ENCODE measurements at regions not wholly inside any gene's neighbourhood (a gene's known extent, or its start where the extent isn't known, plus 50 kb on each side); places are given as distances from the start of the nearest gene placed in this dataset.
A peak's percentile ranks its signal among the peaks of the same experiment; 100 is the strongest.

DNA sequence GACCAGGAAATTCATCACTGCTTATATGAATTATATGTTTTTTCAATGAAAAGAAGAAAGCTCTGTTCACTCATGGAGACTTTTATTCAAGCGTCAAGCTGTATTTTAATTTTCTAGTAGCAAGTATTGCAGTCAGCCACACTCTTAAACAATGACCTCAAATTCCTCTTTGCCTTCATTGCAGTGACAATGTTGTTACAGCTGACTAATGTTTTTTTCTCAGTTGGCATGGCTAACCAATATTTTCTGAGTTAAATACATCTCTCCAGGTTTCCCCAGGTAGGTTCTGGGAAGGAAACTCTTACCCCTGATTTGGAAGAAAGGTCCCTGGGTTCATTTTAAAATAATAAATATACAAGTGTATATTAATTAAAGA is 241.5 kb downstream of the WDR11 start:
- Mint-ChIP-seq H3K9me3 (ENCODE audit: low read depth) (peaks cover 2% of the 10 kb centered on the region), H3K27ac (ENCODE audit: unreplicated experiment) (peak overlapping the region; percentile 79), H3K36me3 (ENCODE audit: low read depth) (no peaks in the 10 kb centered on the region), H3K4me3 (ENCODE audit: unreplicated experiment) (no peak overlapping the region), H3K27me3 (ENCODE audit: low read depth) (no peaks in the 10 kb centered on the region), H3K4me1 (ENCODE audit: low read depth) (peaks cover 29% of the 10 kb centered on the region)
- DNase-seq (ENCODE audit: low spot score): no peak
- TF ChIP-seq, protein P1, sequence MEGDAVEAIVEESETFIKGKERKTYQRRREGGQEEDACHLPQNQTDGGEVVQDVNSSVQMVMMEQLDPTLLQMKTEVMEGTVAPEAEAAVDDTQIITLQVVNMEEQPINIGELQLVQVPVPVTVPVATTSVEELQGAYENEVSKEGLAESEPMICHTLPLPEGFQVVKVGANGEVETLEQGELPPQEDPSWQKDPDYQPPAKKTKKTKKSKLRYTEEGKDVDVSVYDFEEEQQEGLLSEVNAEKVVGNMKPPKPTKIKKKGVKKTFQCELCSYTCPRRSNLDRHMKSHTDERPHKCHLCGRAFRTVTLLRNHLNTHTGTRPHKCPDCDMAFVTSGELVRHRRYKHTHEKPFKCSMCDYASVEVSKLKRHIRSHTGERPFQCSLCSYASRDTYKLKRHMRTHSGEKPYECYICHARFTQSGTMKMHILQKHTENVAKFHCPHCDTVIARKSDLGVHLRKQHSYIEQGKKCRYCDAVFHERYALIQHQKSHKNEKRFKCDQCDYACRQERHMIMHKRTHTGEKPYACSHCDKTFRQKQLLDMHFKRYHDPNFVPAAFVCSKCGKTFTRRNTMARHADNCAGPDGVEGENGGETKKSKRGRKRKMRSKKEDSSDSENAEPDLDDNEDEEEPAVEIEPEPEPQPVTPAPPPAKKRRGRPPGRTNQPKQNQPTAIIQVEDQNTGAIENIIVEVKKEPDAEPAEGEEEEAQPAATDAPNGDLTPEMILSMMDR (IDR thresholded peaks at IDR 0.05): no peak

DNA sequence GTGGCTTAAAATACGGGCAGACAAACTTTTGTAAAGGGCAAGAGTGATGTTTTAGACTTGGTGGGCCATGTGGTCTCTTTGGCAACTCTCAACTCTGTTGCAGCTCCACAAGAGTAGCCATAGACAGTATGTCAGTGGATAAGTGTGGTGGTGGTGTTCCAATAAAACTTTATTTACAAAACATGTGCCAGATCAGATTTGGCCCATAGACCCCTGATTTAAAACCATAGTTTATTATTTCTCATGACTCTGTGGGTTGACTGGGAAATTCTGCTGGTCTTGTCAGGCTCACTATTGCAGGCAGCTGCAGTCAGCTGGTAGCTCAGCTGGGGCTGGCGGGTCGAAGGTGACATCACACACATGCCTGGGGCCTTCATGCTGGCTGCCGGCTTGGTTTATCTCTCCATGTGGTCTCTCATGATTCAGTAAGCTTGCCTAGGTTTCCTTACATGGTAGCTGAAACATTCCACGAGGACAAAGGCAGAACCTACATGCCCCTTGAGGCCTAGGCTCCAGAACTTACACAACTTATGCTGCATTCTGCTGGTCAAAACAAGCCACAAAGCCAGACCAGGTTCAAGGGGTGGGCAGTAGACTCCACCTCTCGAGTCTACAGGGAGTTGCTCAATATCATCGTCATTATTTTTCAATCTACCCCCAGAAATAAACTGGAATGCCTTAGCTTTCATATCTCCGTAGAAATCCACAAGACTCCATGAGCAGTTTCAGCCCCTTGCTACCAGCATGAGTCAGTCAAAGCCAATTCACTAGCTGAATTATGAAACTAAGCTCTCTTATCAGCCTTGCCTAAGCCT is 245.7 kb downstream of the WDR11 start:
- Mint-ChIP-seq H3K36me3 (ENCODE audit: low read depth) (no peaks in the 10 kb centered on the region), H3K4me1 (ENCODE audit: low read depth) (peaks cover 25% of the 10 kb centered on the region), H3K9me3 (ENCODE audit: low read depth) (peaks cover under 1% of the 10 kb centered on the region), H3K4me3 (ENCODE audit: unreplicated experiment) (no peak overlapping the region), H3K27me3 (ENCODE audit: low read depth) (no peaks in the 10 kb centered on the region), H3K27ac (ENCODE audit: unreplicated experiment) (peak overlapping the region; percentile 71)
- TF ChIP-seq, protein P1 (IDR thresholded peaks at IDR 0.05): no peak
- no peak for DNase-seq (ENCODE audit: low spot score)

DNA sequence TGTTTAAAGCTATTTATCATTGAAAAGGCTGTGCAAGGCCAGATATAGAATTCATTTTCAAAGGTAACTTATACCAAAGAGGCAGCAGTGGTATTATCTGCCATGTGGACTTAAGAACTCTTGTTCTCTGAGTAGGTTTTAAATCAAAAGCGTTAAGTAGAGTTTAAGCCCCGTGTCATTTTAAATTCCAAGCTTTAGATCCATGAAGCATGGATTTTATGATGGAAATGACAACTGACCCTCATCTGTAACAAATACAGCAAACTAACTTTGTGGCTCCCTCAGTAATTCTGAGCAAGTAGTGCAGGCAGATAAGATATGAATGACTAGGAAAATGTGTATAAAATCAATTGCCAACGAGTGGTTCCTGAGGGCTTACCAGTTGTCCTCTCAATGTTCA is 247.0 kb downstream of the WDR11 start:
- no peaks in the 10 kb centered on the region for H3K27me3 Mint-ChIP-seq (ENCODE audit: low read depth)
- no peak overlapping the region for H3K27ac Mint-ChIP-seq (ENCODE audit: unreplicated experiment)
- H3K36me3 Mint-ChIP-seq (ENCODE audit: low read depth): no peaks in the 10 kb centered on the region
- TF ChIP-seq, protein P1 (IDR thresholded peaks at IDR 0.05): no peak
- no peaks in the 10 kb centered on the region for H3K9me3 Mint-ChIP-seq (ENCODE audit: low read depth)
- no peak for DNase-seq (ENCODE audit: low spot score)
- peaks cover 11% of the 10 kb centered on the region for H3K4me1 Mint-ChIP-seq (ENCODE audit: low read depth)
- H3K4me3 Mint-ChIP-seq (ENCODE audit: unreplicated experiment): no peak overlapping the region

DNA sequence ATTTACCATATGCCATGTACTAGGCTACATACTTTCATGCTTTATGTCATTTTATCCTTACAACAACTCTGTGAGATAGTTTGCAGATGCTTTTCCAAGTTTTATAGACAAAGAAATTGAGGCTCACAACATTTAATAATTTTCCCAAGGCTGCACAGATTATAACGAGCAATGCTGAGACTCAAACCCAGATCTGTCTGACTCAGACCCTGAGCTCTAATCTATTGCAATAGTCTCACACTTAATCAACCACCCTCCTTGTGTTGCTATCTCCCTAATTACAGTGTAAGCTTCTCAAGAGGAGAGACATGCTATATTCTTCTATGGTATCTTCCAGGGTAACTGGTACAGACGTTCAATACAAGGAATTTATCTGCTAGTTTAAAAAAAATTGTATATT is 247.6 kb downstream of the WDR11 start:
- TF ChIP-seq, protein P1 (IDR thresholded peaks at IDR 0.05): no peak
- no peak overlapping the region for H3K27ac Mint-ChIP-seq (ENCODE audit: unreplicated experiment)
- H3K27me3 Mint-ChIP-seq (ENCODE audit: low read depth): no peaks in the 10 kb centered on the region
- H3K9me3 Mint-ChIP-seq (ENCODE audit: low read depth): no peaks in the 10 kb centered on the region
- DNase-seq (ENCODE audit: low spot score): no peak
- no peak overlapping the region for H3K4me3 Mint-ChIP-seq (ENCODE audit: unreplicated experiment)
- H3K36me3 Mint-ChIP-seq (ENCODE audit: low read depth): no peaks in the 10 kb centered on the region
- peaks cover 11% of the 10 kb centered on the region for H3K4me1 Mint-ChIP-seq (ENCODE audit: low read depth)

DNA sequence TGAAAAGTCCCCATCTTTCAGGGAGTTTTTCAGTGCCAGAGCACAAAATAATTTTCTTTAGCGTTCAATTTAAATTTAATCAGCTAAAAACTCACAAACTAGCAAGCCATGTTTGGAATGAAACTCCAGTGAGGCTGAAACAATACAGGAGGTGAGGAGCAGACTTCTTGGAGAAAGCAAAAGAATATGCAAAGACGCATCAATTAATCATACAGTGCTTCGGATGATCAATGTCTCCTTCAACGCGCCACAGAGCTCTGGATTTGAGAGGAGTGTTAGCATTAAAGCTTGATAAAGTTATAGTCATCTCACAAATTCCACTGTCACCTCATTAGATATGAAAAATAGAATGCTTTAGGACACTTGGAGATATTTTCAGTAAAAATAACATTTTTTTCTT is 248.0 kb downstream of the WDR11 start:
- Mint-ChIP-seq H3K4me3 (ENCODE audit: unreplicated experiment) (no peak overlapping the region), H3K9me3 (ENCODE audit: low read depth) (no peaks in the 10 kb centered on the region), H3K36me3 (ENCODE audit: low read depth) (no peaks in the 10 kb centered on the region), H3K4me1 (ENCODE audit: low read depth) (peaks cover 11% of the 10 kb centered on the region), H3K27me3 (ENCODE audit: low read depth) (no peaks in the 10 kb centered on the region), H3K27ac (ENCODE audit: unreplicated experiment) (no peak overlapping the region)
- DNase-seq (ENCODE audit: low spot score): no peak
- TF ChIP-seq, protein P1 (IDR thresholded peaks at IDR 0.05): no peak

All from chondrocyte (in vitro differentiated cells).